Adrenal gland (tissue), 9 donors: ENCODE measurements at regions not wholly inside any gene's neighbourhood (a gene's known extent, or its start where the extent isn't known, plus 50 kb on each side); places are given as distances from the start of the nearest gene placed in this dataset.

Experiments used
- DNase-seq, 7 donors: peaks; one replicate each; pipeline ENCODE4 v3.0.0-alpha.2; 2019 to 2020
- H3K27ac ChIP-seq, 5 donors: fragments of 200-600 bp; sonication (generic) in 4 of 5; 1 replicate in 3 of 5; 2 replicates in 2 of 5; pipeline versions ENCODE4 v1.5.1 to v1.8.0; 2016 to 2020; ENCODE audit warnings: mild to moderate bottlenecking in 1 of 5
- H3K27me3 ChIP-seq: fragments of 200-600 bp; 2 replicates; pipeline ENCODE4 v1.8.0; 2021
- H3K36me3 ChIP-seq, 2 donors: fragments of 200-600 bp; replicated peaks in 1 of 2; 1 replicate in 1 of 2; 2 replicates in 1 of 2; pipeline versions ENCODE4 v1.5.1 to v1.8.0; 2018 to 2022
- H3K4me1 ChIP-seq, 2 donors: fragments of 200-600 bp; replicated peaks in 1 of 2; 1 replicate in 1 of 2; 2 replicates in 1 of 2; pipeline versions ENCODE4 v1.5.1 to v1.8.0; 2018 to 2021
- H3K4me3 ChIP-seq, 4 donors: fragments of 200-600 bp; sonication (generic) in 3 of 4; one replicate each; pipeline ENCODE4 v1.5.1; 2016 to 2018
- H3K9me3 ChIP-seq, 3 donors: fragments of 200-600 bp; sonication (generic) in 1 of 3; replicated peaks in 1 of 3; 1 replicate in 2 of 3; 2 replicates in 1 of 3; pipeline versions ENCODE4 v1.5.1 to v1.8.0; 2016 to 2021
- POLR2A ChIP-seq, 2 donors: fragments of 450-650 bp; IDR thresholded peaks; one replicate each; pipeline ENCODE4 v1.6.1; 2017; ENCODE audit warnings: antibody characterized with exemption in 2 of 2, mild to moderate bottlenecking in 2 of 2, moderate library complexity in 1 of 2
- WGBS, 4 donors: extraction: QIAGEN DNeasy Blood & Tissue Kit in 2 of 4; methylation state at CpG; one replicate each; pipeline versions ENCODE4 v1.1.5 to v1.1.7; 2013 to 2017; 5-methylcytosine and 5-hydroxymethylcytosine counted together
- intact Hi-C, 2 donors: fragments of 100-400 bp; cut with DNase I; formaldehyde crosslinking; loops; one replicate each; pipeline versions ENCODE4 v1.14.1 to v1.15.0; 2022 to 2023
- TF ChIP-seq, protein P1 (sequence below), 6 experiments: fragments of 450-650 bp in 4 of 6; fragments of 200-600 bp in 2 of 6; sonication (generic) in 1 of 6; IDR thresholded peaks; 1 replicate in 5 of 6; 2 replicates in 1 of 6; pipeline versions ENCODE4 v1.5.1 to v1.8.0; 2016 to 2021; ENCODE audit warnings: antibody characterized with exemption in 6 of 6, mild to moderate bottlenecking in 2 of 6, moderate library complexity in 1 of 6
- donor health status: healthy with polysubstance abuse.
- donor health status: Bipolar disorder and iron deficiency.
- donor health status: DM: yes; HTN: yes; CAD: no.
- donor health status: DM: no; HTN: no; CAD: no.
- donor health status: DM: no; HTN: no; CAD: no.

DNA sequence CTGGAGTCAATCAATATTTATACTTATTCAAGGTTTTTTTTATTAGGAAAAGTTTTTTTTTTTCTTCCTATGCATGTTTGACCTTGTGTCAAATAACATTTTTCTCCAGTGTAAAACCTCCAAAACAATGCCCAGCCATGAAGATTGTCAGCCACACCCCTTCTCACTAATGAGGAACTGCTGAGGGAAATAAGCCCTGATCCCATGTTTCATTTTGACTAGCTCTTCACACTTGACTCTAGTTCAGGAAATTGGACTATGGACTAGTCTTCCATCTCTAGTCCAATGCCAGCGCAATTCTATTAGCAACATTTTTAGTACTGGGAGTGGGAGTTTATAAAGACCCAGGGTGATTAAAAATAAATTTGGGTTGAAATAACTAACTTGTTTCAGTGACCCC is 275.6 kb upstream of the CXCR4 start:
- WGBS, 4 donors: 80 to 86% (median 83%) methylated on average over 1 of the region's 1 CpG
- no peaks in the 10 kb centered on the region for H3K36me3 ChIP-seq
- no peaks in the 10 kb centered on the region for H3K27me3 ChIP-seq
- intact Hi-C loops: no loop called here
- no peak overlapping the region for H3K4me3 ChIP-seq
- no peaks in the 10 kb centered on the region for H3K9me3 ChIP-seq
- H3K4me1 ChIP-seq: peaks cover 0 to 10% of the 10 kb centered on the region in 2 donors
- DNase-seq: no peak
- TF ChIP-seq POLR2A (IDR thresholded peaks at IDR 0.05): no peak
- TF ChIP-seq, protein P1, sequence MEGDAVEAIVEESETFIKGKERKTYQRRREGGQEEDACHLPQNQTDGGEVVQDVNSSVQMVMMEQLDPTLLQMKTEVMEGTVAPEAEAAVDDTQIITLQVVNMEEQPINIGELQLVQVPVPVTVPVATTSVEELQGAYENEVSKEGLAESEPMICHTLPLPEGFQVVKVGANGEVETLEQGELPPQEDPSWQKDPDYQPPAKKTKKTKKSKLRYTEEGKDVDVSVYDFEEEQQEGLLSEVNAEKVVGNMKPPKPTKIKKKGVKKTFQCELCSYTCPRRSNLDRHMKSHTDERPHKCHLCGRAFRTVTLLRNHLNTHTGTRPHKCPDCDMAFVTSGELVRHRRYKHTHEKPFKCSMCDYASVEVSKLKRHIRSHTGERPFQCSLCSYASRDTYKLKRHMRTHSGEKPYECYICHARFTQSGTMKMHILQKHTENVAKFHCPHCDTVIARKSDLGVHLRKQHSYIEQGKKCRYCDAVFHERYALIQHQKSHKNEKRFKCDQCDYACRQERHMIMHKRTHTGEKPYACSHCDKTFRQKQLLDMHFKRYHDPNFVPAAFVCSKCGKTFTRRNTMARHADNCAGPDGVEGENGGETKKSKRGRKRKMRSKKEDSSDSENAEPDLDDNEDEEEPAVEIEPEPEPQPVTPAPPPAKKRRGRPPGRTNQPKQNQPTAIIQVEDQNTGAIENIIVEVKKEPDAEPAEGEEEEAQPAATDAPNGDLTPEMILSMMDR (IDR thresholded peaks at IDR 0.05): no peak
- H3K27ac ChIP-seq: no peak overlapping the region

DNA sequence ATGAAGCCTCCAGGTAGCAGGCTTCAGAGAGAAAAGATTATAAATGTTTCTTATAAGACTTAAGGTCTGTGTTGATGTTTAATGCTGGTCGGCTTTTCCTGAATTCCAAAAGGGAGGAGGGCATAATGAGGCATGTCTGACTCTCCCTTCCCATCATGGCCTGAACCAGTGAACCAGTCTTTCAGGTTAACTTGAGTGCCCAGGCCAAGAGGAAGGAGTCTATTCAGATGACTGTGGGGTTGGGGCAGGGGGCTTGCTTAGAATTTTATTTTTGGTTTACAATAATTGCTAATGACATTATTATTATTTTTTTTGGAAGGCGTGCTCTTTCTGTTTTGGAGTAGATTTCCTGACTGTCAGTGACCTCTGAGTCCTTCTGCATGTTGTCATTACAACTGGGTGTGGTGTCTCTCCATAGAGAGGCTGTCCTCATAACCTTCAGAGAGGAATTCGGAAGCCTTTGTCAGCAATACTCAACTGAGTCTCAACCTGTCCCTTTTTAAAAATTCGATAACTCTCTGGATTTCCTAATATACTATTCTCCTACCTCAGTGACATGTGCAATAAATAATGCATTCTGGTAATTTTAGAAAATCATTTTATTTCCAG is 275.1 kb upstream of the CXCR4 start:
- 54 to 63% (median 61%) methylated on average over 4 of the region's 4 CpGs for WGBS, 4 donors
- DNase-seq: no peak
- Histone ChIP-seq H3K9me3 (no peaks in the 10 kb centered on the region), H3K36me3 (no peaks in the 10 kb centered on the region), H3K27me3 (no peaks in the 10 kb centered on the region), H3K27ac (no peak overlapping the region), H3K4me3 (no peak overlapping the region), H3K4me1 (peaks cover 0 to 10% of the 10 kb centered on the region in 2 donors)
- intact Hi-C loops: no loop called here
- TF ChIP-seq, protein P1 (IDR thresholded peaks at IDR 0.05): no peak
- TF ChIP-seq POLR2A (IDR thresholded peaks at IDR 0.05): no peak

DNA sequence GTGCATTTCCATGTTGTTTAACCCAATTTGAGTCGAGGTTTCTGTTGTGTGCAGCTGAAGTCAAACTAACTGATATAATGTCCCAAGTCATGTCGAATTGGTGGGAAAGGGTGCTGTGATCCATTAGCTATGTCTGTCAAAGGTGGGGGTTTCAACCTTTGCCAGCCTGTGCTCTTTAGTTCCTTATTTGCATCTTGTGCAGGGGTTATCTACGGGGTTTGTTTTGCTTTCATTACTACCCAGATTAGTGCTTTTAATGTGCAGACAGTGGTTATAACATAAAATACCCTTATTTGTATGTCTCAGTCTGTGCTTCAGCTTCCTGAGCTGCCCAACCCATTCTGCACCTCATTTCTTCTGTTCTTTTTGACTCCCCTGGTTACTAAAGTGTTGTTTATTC is 271.9 kb upstream of the CXCR4 start:
- intact Hi-C loops: no loop called here
- no peaks in the 10 kb centered on the region for H3K36me3 ChIP-seq
- no peak for TF ChIP-seq POLR2A (IDR thresholded peaks at IDR 0.05)
- TF ChIP-seq, protein P1 (IDR thresholded peaks at IDR 0.05): no peak

DNA sequence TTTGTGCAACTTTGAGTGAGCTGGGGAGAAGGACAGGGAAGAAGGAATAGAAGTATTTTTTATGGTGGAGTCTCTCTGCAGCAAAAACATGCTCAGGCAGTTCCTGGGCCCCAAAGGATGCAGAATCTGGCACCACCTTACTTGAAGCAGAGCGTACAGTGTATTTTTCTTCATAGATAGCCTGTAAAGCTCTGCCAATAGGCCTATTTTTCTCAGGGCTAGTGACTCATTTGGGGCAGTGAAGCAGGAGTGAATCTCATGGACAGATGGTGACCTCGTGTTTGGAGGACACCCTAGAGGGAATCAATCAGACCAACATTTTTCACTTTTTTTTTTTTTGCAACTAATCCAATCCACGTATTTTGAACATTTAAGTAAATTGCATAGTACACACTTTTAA is 268.1 kb upstream of the CXCR4 start:
- Histone ChIP-seq H3K9me3 (no peaks in the 10 kb centered on the region), H3K4me3 (no peak overlapping the region), H3K36me3 (no peaks in the 10 kb centered on the region), H3K27ac (peak overlapping the region in 2 of 5 donors; percentile 29 to 30), H3K27me3 (no peaks in the 10 kb centered on the region), H3K4me1 (peaks cover 5 to 18% of the 10 kb centered on the region in 2 donors)
- TF ChIP-seq POLR2A (IDR thresholded peaks at IDR 0.05): no peak
- TF ChIP-seq, protein P1 (IDR thresholded peaks at IDR 0.05): no peak
- intact Hi-C loops: no loop called here
- WGBS, 4 donors: 31 to 40% (median 36%) methylated on average over 3 of the region's 3 CpGs
- DNase-seq: peak; percentile 51 to 84 (median 79)

More for the DNA sequence above, 271.9 kb upstream of the CXCR4 start:
- Histone ChIP-seq H3K4me1 (peaks cover 5 to 27% of the 10 kb centered on the region in 2 donors), H3K9me3 (no peaks in the 10 kb centered on the region), H3K27ac (no peak overlapping the region), H3K4me3 (no peak overlapping the region), H3K27me3 (no peaks in the 10 kb centered on the region)
- no peak for DNase-seq
- 77 to 87% (median 81%) methylated on average over 3 of the region's 3 CpGs for WGBS, 4 donors
